H54 (cell line): ENCODE measurements at regions not wholly inside any gene's neighbourhood (a gene's known extent, or its start where the extent isn't known, plus 50 kb on each side); places are given as distances from the start of the nearest gene placed in this dataset.
"Not testable (repeated sequence)": the region's sequence is repeated elsewhere in the genome, so short reads cannot be mapped to it uniquely, and the experiment has no call there.

Experiments used
- DNase-seq: peaks from one replicate; pipeline ENCODE4 v3.0.0; 2011; ENCODE audit warnings: low spot score, mixed read lengths; ENCODE audit not compliant: insufficient read length
- FAIRE-seq: peaks from 3 replicates; lab custom pipeline; 2011; peaks lifted over from hg19 to GRCh38; lab: Jason Lieb, UNC
- POLR2A ChIP-seq: IDR thresholded peaks from 2 replicates; pipeline ENCODE4 v1.6.1; 2011; ENCODE audit warnings: low read depth, mild to moderate bottlenecking, low read length

DNA sequence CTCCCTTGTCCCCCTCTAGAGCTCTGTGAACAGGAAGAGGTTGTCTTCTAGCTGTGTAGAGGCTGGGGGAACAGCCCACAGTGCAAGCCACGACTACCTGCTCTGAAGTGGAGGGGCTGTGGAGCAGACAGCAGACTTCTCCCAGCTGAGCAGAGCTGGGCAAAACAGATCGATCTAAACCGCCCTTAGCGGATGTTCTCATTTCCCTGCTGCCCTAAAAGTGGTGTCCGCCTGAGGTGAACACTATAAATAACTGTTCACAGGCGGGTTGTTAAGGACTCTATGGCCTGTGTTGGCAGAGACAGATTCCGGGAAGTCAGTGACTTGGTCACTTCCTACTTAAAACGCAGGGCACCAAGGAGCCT, 203.2 kb downstream of the RHOU start:
- FAIRE-seq (no peak), DNase-seq (no peak)

DNA sequence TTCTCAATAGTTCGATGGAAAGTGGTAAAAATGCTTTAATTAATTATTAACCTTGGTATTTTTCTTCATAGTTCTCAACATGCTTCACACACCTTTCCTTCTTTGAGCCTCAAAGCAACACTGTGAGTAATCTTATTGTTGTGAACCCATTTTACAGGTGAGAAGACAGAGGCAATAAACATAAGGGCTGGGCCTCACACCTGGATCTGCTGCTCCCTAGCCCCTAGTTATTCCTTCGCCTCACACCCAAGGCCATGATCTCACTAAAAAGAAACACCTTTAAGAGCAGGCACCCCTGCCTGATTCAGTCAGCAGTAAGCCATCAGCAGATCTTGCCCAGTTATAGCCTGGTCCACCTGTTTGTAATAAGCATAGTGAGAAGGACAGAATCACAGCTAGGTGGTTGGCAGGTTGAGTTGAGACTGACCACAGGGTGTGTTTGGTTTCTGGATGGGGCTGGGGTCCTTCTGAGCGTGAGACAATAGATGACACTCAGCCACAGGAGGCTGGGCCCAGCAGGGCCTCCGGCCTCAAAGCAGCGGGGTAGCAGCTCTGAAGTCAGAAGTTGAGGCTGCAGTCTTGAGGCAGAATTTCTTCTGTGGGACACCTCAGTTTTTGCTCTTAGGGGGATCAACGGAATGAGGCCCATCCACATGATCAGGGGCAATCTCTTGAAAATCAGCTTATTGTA, 203.9 kb downstream of the RHOU start:
- no peak for TF ChIP-seq POLR2A
- DNase-seq (no peak), FAIRE-seq (no peak)

More for the DNA sequence above, 203.2 kb downstream of the RHOU start:
- TF ChIP-seq POLR2A, result no peak

DNA sequence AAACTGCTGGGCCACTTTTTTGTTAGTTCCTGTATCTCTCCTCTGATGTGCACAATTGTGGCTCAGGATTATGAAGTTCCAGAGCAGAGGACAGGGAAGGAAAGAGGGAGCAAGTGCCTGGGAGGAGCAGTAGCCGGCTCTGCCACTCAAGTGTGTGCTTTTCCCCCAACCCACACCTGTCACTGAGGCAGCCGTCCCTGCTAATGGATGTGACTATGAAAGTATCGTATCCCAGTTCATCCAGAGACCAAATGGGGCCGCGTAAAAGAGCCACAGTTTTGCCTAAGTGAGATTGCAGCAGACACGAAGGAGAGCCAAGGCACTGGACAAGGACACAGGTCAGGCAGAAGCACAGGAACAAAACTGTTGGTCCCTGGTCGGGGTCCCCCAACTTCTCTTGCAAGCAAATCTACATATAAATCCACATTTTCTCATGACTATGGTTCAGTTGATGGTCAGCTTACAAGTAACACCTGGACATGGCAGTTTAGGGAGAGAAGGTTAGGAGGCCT, 204.7 kb downstream of the RHOU start:
- FAIRE-seq (no peak), DNase-seq (no peak)
- no peak for TF ChIP-seq POLR2A

DNA sequence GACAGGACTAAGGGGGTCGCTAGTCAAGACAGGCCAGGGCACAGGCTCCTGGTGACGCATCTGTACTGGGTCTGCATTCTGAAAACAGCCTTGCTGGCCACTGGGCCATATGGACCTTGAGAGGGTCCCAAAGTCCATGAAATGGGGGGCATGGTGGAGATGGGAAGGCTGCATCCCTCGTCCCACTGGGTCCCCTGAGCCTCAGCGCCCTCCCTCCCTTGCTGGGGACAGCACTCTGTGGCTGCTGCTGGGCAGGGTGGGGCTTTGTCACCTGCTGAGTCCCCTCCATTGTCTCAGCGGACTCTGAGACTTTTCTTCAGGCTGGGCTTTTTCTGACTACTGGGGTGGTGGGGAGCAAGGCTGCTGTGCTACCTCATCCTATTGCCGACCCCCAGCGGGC, 205.2 kb downstream of the RHOU start:
- DNase-seq (no peak), FAIRE-seq (no peak)
- TF ChIP-seq POLR2A, result no peak

DNA sequence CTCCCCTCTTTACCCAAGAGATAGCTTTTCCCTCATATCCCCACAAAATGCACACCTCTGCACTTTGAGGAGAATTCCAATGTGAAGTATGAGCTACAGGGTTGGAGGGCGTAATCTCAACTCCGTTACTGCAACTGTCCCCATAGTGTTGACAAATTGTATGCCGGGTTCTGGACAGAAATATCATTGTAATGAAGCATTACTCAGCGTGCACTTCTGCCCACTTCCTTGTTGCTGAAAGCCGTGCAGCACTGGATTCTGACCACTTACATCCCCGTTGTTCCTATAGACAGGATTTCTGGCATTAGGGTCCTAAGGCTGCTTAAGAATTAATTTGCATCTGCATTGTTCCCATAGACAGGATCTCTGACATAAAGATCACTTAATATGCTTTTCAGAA, 205.6 kb downstream of the RHOU start:
- DNase-seq, result no peak
- no peak for TF ChIP-seq POLR2A
- FAIRE-seq, result no peak

DNA sequence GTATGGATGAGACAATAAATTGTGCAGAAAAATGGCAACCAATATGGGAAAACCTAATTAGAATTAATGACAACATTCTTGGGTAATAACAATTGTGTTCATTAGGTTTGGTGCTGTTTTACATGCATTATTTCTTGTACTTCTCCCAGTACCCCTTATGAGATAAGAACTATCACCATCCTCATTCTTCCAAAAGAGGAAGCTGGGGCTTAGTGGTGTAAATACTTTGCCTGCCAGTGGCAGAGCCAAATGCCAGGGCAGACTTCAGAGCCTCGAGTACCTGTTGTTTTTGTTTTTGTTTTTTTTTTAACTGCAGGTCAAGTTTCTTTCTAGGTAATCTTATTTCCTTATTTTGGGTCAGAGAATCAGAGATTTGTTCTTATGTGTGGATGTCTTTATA, 206.4 kb downstream of the RHOU start:
- FAIRE-seq (no peak), DNase-seq (no peak)
- TF ChIP-seq POLR2A, result no peak

DNA sequence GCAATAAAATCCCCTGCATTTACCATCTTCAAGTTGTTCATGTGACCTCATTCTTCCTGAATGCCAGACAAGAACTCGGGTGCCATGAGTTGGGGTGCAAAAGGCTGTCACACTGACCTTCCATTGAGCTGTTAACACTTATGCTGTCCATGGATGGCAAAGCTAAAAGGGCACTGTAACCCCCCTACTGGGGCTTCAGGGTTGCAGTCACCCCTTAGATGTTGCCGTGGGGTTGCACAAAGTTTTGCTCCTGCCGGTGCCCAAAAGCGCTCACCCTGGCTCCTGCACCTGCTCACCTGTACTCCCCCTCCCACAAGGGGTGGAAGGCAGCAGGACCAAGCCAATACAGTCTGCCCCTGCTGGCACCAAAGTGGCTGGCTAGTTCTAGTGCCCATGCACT, 208.2 kb downstream of the RHOU start:
- FAIRE-seq, result no peak
- no peak for DNase-seq
- no peak for TF ChIP-seq POLR2A

DNA sequence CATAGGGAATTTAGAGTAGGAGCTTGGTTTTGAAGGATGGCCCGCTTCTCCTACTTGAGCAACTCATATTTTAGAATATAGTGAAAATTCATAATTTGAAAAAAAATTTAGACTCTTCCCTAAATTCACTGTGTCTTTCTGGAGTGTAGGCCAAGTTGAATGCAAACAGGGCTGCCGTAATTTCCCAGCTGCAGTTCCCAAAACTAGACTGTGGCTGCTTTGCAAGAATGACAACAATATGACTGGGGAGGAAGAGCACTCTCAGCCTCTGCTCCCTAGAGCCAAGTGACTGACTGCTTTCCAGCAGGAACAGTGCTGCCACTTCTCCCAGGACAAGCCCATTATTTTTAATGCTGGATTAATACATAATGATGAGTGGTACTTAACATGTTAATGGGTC, 209.0 kb downstream of the RHOU start:
- no peak for DNase-seq
- no peak for FAIRE-seq
- TF ChIP-seq POLR2A, result no peak

DNA sequence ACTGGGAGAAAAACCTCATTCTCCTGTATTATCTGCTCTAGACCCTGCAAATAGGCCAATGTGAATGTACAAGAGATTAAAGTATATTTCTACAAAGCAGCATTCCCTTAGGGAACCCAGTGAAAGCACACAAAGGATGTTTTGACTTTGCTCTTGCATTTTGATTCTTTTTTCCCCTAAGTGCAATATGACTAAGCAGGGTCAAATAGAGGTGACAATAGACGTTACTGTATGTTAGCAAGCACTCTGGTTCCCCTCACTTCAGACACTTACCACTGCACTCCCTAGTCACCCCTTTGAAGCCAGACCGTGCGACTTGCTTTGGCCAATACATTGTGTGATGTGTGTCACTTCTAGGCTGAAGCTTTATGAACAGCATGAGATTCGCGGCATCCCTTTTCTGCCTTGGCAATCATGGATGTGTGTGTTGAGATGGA, 209.7 kb downstream of the RHOU start:
- DNase-seq, result no peak
- FAIRE-seq, result no peak
- TF ChIP-seq POLR2A, result no peak

DNA sequence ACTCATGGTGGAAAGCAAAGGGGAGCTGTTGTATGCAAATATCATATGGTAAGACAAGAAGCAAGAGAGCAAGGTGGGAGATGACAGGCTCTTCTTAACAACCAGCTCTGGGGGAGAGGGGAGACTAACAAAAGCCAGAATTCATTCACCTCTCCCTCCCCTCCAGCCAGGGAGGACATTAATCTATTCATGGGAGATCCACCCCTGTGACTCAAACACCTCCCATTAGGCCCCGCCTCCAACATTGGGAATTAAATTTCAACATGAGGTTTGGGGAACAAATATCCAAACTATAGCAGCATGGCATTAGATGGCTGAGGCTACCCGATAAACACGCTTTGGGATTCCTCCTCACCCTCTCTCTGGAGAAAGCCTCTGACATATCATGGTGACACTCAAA, 210.6 kb downstream of the RHOU start:
- DNase-seq (no peak), FAIRE-seq (no peak)

DNA sequence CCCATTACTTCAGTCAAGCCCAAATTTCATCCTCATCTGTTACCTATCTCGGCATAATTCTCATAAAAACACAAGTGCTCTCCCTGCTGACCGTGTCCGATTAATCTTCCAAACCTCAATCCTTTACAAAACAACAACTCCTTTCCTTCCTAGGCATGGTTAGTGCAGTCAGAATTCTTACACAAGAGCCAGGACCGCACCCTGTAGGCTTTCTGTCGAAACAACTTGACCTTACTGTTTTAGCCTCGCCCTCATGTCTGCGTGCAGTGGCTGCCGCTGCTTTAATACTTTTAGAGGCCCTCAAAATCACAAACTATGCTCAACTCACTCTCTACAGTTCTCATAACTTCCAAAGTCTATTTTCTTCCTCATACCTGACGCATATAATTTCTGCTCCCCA, 214.3 kb downstream of the RHOU start:
- not testable (repeated sequence) for DNase-seq, FAIRE-seq

More for the DNA sequence above, 210.6 kb downstream of the RHOU start:
- no peak for TF ChIP-seq POLR2A

DNA sequence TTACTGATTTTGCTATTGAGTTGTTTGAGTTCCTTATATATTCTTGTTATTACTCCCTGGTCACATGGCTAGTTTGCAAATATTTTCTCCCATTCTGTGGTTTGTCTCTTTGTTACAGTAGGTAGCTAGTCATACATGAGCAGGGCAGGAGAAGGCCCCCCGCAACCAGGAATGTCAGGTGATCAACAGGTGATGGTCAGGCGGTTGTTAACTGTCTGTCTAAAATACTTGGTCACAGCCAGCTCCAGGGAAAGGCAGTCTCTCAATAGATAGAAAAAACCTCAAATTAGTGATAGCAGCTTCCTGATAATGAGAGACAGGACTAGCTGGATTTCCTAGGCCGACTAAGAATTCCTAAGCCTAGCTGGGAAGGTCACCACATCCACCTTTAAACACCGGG, 217.9 kb downstream of the RHOU start:
- DNase-seq (no peak), FAIRE-seq (no peak)
- TF ChIP-seq POLR2A, result no peak

DNA sequence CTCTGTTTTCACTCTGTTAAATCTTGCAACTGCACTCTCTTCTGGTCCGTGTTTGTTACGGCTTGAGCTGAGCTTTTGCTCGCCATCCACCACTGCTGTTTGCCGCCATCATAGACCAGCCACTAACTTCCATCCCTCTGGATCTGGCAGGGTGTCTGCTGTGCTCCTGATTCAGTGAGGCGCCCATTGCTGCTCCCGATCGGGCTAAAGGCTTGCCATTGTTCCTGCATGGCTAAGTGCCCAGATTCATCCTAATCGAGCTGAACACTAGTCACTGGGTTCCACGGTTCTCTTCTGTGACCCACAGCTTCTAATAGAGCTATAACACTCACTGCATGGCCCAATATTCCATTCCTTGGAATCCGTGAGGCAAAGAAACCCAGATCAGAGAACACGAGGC, 218.5 kb downstream of the RHOU start:
- FAIRE-seq, DNase-seq: not testable (repeated sequence)

DNA sequence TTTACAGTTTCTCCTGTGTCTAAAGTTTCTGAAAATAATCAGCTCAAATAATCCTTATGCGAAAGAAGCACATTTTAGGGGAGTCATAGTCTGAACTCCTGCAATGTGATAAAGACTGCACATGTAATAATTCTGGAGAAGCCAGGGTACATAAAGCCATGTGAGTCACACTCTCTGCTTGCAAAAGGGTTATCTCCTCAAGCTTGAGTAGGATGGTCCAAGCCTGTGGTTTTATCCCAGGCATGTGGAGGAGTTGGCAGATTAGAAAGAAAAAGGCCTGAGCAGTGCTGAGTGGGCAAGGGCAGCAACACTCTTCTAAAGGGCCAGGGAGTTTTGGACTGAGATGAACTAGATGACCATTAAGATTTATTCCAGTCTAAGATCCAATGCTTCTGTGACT, 220.4 kb downstream of the RHOU start:
- TF ChIP-seq POLR2A, result no peak
- FAIRE-seq (no peak), DNase-seq (no peak)

DNA sequence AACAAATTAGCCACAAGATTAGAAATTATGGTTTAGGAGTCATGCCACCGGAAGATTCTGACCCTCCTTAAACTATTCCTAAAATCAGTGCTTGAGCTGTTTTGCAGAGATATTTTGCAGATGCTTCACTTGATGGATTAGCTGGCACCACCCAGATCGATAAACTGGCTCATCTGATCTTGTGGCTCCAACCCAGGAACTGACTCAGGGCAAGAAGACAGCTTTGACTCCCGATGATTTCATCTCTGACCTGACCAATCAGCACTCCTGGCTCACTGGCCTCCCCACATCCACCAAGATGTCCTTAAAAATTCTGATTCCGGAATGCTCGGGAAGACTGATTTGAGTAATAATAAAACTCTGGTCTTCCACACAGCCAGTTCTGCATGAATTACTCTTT, 221.6 kb downstream of the RHOU start:
- no peak for TF ChIP-seq POLR2A
- DNase-seq (no peak), FAIRE-seq (no peak)
